Astrocyte (in vitro differentiated cells and primary cell): ENCODE measurements at regions not wholly inside any gene's neighbourhood (a gene's known extent, or its start where the extent isn't known, plus 50 kb on each side); places are given as distances from the start of the nearest gene placed in this dataset.
"Not testable (repeated sequence)": the region's sequence is repeated elsewhere in the genome, so short reads cannot be mapped to it uniquely, and the experiment has no call there.

Experiments used
- CTCF ChIP-seq: IDR thresholded peaks from 2 replicates; pipeline ENCODE4 v1.5.1; 2011; ENCODE audit warnings: low read depth, mild to moderate bottlenecking, inconsistent platforms, low read length, moderate library complexity; ENCODE audit not compliant: insufficient read depth
- EZH2 ChIP-seq: IDR thresholded peaks from 2 replicates; pipeline ENCODE4 v1.6.1; 2012; ENCODE audit warnings: mild to moderate bottlenecking, low read length, inconsistent platforms; ENCODE audit not compliant: insufficient read depth

DNA sequence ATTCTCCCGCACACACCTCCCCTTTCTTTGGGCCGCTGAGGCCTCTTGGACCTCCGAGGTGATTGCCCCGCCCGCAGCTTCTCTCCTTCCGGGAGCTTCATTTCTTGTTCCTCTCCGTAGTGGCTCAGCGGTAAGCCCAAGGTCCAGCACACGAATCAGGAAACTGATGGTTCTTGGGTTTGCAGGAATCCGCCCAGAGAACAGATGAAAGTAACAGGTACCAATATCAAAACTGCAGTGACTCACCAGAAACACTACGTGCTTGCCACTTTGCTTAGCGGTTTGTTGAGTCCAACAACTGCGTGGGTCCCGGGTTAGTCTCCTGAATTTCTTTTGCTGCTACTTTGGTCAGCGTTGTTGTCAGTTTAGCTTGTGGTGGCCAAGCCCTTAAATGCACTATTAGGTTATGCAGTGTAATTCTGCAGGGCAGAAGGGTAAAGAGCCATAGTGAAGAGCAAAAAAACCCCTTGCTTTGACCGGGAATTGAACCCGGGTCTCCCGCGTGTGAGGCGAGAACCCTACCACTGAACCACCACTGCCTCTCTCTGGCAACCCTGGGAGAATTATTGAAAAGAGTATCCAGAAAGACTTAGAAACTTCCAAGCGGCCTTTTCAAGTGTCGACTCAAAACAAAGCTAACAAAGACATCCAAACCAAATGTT is 74.2 kb upstream of the FCGR1A start:
- TF ChIP-seq EZH2, CTCF: not testable (repeated sequence)
